Activated CD4-positive, alpha-beta T cell treated with anti-CD3 and anti-CD28 coated beads, Interleukin-2, amount 10 ng/mL, durations not matched to agents 24 days and 14 days (primary cell): ENCODE measurements at regions not wholly inside any gene's neighbourhood (a gene's known extent, or its start where the extent isn't known, plus 50 kb on each side); places are given as distances from the start of the nearest gene placed in this dataset.

Experiments
- DNase-seq: peaks from one replicate; pipeline ENCODE4 v3.0.0; 2022
- H3K27ac Mint-ChIP-seq: one replicate; pipeline ENCODE4 v1.8.0; 2022; ENCODE audit warnings: mild to moderate bottlenecking, mixed read lengths
- H3K27me3 Mint-ChIP-seq: one replicate; pipeline ENCODE4 v1.8.0; 2022; ENCODE audit warnings: mixed read lengths
- H3K36me3 Mint-ChIP-seq: one replicate; pipeline ENCODE4 v1.8.0; 2022; ENCODE audit warnings: low read depth, mild to moderate bottlenecking, mixed read lengths
- H3K4me1 Mint-ChIP-seq: one replicate; pipeline ENCODE4 v1.8.0; 2021; ENCODE audit warnings: mixed read lengths
- H3K4me3 Mint-ChIP-seq: one replicate; pipeline ENCODE4 v1.8.0; 2022; ENCODE audit warnings: mild to moderate bottlenecking, moderate library complexity, mixed read lengths
- H3K9me3 Mint-ChIP-seq: one replicate; pipeline ENCODE4 v1.8.0; 2021; ENCODE audit warnings: mixed read lengths
- intact Hi-C: fragments of 100-400 bp; cut with micrococcal nuclease; formaldehyde crosslinking; loops from one replicate; pipeline ENCODE4 v1.15.1; 2023

GRCh38 chr2:157164891-157165290 lies 92.6 kb upstream of the GALNT5 start:
- intact Hi-C loops, result no loop called here
- Mint-ChIP-seq H3K27me3 (peaks cover 5% of the 10 kb centered on the region), H3K4me3 (no peak overlapping the region), H3K27ac (no peak overlapping the region), H3K36me3 (no peaks in the 10 kb centered on the region), H3K9me3 (no peaks in the 10 kb centered on the region), H3K4me1 (no peaks in the 10 kb centered on the region)
- DNase-seq, result no peak

GRCh38 chr2:157168501-157168900 lies 89.0 kb upstream of the GALNT5 start:
- H3K36me3 Mint-ChIP-seq, result no peaks in the 10 kb centered on the region

GRCh38 chr2:157169889-157170288 lies 87.6 kb upstream of the GALNT5 start:
- Mint-ChIP-seq H3K4me1 (no peaks in the 10 kb centered on the region), H3K27me3 (peaks cover 8% of the 10 kb centered on the region)
- no peak for DNase-seq

More at GRCh38 chr2:157168501-157168900, 89.0 kb upstream of the GALNT5 start:
- no peak for DNase-seq
- no peaks in the 10 kb centered on the region for H3K4me1 Mint-ChIP-seq
- peaks cover 5% of the 10 kb centered on the region for H3K27me3 Mint-ChIP-seq
- no peaks in the 10 kb centered on the region for H3K9me3 Mint-ChIP-seq
- H3K4me3 Mint-ChIP-seq, result no peak overlapping the region
- no peak overlapping the region for H3K27ac Mint-ChIP-seq
- intact Hi-C loops, result no loop called here

GRCh38 chr2:157170299-157170698 lies 87.2 kb upstream of the GALNT5 start:
- no peaks in the 10 kb centered on the region for H3K4me1 Mint-ChIP-seq
- no peak overlapping the region for H3K27ac Mint-ChIP-seq
- no peak for DNase-seq
- no peaks in the 10 kb centered on the region for H3K9me3 Mint-ChIP-seq
- peaks cover 8% of the 10 kb centered on the region for H3K27me3 Mint-ChIP-seq
- intact Hi-C loops, result no loop called here
- no peak overlapping the region for H3K4me3 Mint-ChIP-seq
- H3K36me3 Mint-ChIP-seq, result no peaks in the 10 kb centered on the region

More at GRCh38 chr2:157169889-157170288, 87.6 kb upstream of the GALNT5 start:
- no peaks in the 10 kb centered on the region for H3K9me3 Mint-ChIP-seq
- H3K36me3 Mint-ChIP-seq, result no peaks in the 10 kb centered on the region
- no peak overlapping the region for H3K27ac Mint-ChIP-seq
- intact Hi-C loops, result no loop called here
- no peak overlapping the region for H3K4me3 Mint-ChIP-seq

GRCh38 chr2:157172239-157172638 lies 85.3 kb upstream of the GALNT5 start:
- DNase-seq, result no peak
- H3K4me3 Mint-ChIP-seq, result no peak overlapping the region
- no peaks in the 10 kb centered on the region for H3K36me3 Mint-ChIP-seq
- intact Hi-C loops, result no loop called here
- no peak overlapping the region for H3K27ac Mint-ChIP-seq
- H3K27me3 Mint-ChIP-seq, result peaks cover 8% of the 10 kb centered on the region
- no peaks in the 10 kb centered on the region for H3K9me3 Mint-ChIP-seq
- no peaks in the 10 kb centered on the region for H3K4me1 Mint-ChIP-seq

GRCh38 chr2:157172866-157173578 lies 84.5 kb upstream of the GALNT5 start:
- Mint-ChIP-seq H3K9me3 (no peaks in the 10 kb centered on the region), H3K27me3 (peaks cover 8% of the 10 kb centered on the region), H3K36me3 (no peaks in the 10 kb centered on the region), H3K4me1 (no peaks in the 10 kb centered on the region), H3K27ac (no peak overlapping the region), H3K4me3 (no peak overlapping the region)
- DNase-seq, result no peak
- intact Hi-C loops, result no loop called here

GRCh38 chr2:157173740-157174184 lies 83.7 kb upstream of the GALNT5 start:
- no peak for DNase-seq
- no peak overlapping the region for H3K27ac Mint-ChIP-seq
- H3K9me3 Mint-ChIP-seq, result no peaks in the 10 kb centered on the region
- no peaks in the 10 kb centered on the region for H3K36me3 Mint-ChIP-seq
- no peak overlapping the region for H3K4me3 Mint-ChIP-seq
- H3K4me1 Mint-ChIP-seq, result no peaks in the 10 kb centered on the region
- intact Hi-C loops, result no loop called here
- peaks cover 6% of the 10 kb centered on the region for H3K27me3 Mint-ChIP-seq

GRCh38 chr2:157174321-157174720 lies 83.2 kb upstream of the GALNT5 start:
- no peak overlapping the region for H3K4me3 Mint-ChIP-seq
- DNase-seq, result no peak

GRCh38 chr2:157176602-157177001 lies 80.9 kb upstream of the GALNT5 start:
- intact Hi-C loops, result no loop called here
- Mint-ChIP-seq H3K27me3 (peaks cover 6% of the 10 kb centered on the region), H3K4me3 (no peak overlapping the region), H3K9me3 (no peaks in the 10 kb centered on the region), H3K36me3 (no peaks in the 10 kb centered on the region), H3K4me1 (no peaks in the 10 kb centered on the region), H3K27ac (no peak overlapping the region)
- DNase-seq, result no peak

More at GRCh38 chr2:157174321-157174720, 83.2 kb upstream of the GALNT5 start:
- H3K4me1 Mint-ChIP-seq, result no peaks in the 10 kb centered on the region
- no peaks in the 10 kb centered on the region for H3K36me3 Mint-ChIP-seq
- H3K27ac Mint-ChIP-seq, result no peak overlapping the region
- no peaks in the 10 kb centered on the region for H3K9me3 Mint-ChIP-seq
- peaks cover 6% of the 10 kb centered on the region for H3K27me3 Mint-ChIP-seq
- intact Hi-C loops, result no loop called here

- Mint-ChIP-seq H3K36me3 (no peaks in the 10 kb centered on the region), H3K9me3 (no peaks in the 10 kb centered on the region), H3K27me3 (no peaks in the 10 kb centered on the region), H3K4me3 (no peak overlapping the region), H3K4me1 (peaks cover 7% of the 10 kb centered on the region), H3K27ac (no peak overlapping the region)
- intact Hi-C loops, result no loop called here
- DNase-seq, result no peak
These were observed 78.6 kb upstream of the GALNT5 start for GRCh38 chr2:157178874-157179273.

- no peak for DNase-seq
- Mint-ChIP-seq H3K27me3 (no peaks in the 10 kb centered on the region), H3K9me3 (no peaks in the 10 kb centered on the region), H3K4me3 (no peak overlapping the region), H3K27ac (no peak overlapping the region), H3K36me3 (no peaks in the 10 kb centered on the region), H3K4me1 (peaks cover 7% of the 10 kb centered on the region)
- intact Hi-C loops, result no loop called here
These were observed 78.0 kb upstream of the GALNT5 start for GRCh38 chr2:157179324-157180105.

- Mint-ChIP-seq H3K27ac (no peak overlapping the region), H3K4me1 (peaks cover 7% of the 10 kb centered on the region), H3K4me3 (no peak overlapping the region), H3K27me3 (no peaks in the 10 kb centered on the region), H3K36me3 (no peaks in the 10 kb centered on the region), H3K9me3 (no peaks in the 10 kb centered on the region)
- DNase-seq, result no peak
- intact Hi-C loops, result no loop called here
These were observed 77.1 kb upstream of the GALNT5 start for GRCh38 chr2:157180359-157180758.

GRCh38 chr2:157181234-157181633 lies 76.3 kb upstream of the GALNT5 start:
- no peak overlapping the region for H3K4me3 Mint-ChIP-seq
- no peak for DNase-seq
- H3K36me3 Mint-ChIP-seq, result no peaks in the 10 kb centered on the region
- intact Hi-C loops, result no loop called here
- peaks cover under 1% of the 10 kb centered on the region for H3K27me3 Mint-ChIP-seq
- H3K4me1 Mint-ChIP-seq, result peaks cover 7% of the 10 kb centered on the region
- no peak overlapping the region for H3K27ac Mint-ChIP-seq
- no peaks in the 10 kb centered on the region for H3K9me3 Mint-ChIP-seq

GRCh38 chr2:157182204-157182709 lies 75.2 kb upstream of the GALNT5 start:
- Mint-ChIP-seq H3K4me3 (no peak overlapping the region), H3K4me1 (peaks cover 7% of the 10 kb centered on the region), H3K27me3 (peaks cover 3% of the 10 kb centered on the region), H3K27ac (no peak overlapping the region), H3K9me3 (no peaks in the 10 kb centered on the region), H3K36me3 (no peaks in the 10 kb centered on the region)
- intact Hi-C loops, result no loop called here
- no peak for DNase-seq
